Adrenal gland (tissue), 5 donors: ENCODE measurements at regions not wholly inside any gene's neighbourhood (a gene's known extent, or its start where the extent isn't known, plus 50 kb on each side); places are given as distances from the start of the nearest gene placed in this dataset.
"Not testable (repeated sequence)": the region's sequence is repeated elsewhere in the genome, so short reads cannot be mapped to it uniquely, and the experiment has no call there.

Source experiments
- POLR2A ChIP-seq, 2 donors: fragments of 450-650 bp; IDR thresholded peaks; one replicate each; pipeline ENCODE4 v1.6.1; 2017; ENCODE audit warnings: antibody characterized with exemption in 2 of 2, mild to moderate bottlenecking in 2 of 2, moderate library complexity in 1 of 2
- TF ChIP-seq, protein P1 (sequence below), 6 experiments: fragments of 450-650 bp in 4 of 6; fragments of 200-600 bp in 2 of 6; sonication (generic) in 1 of 6; IDR thresholded peaks; 1 replicate in 5 of 6; 2 replicates in 1 of 6; pipeline versions ENCODE4 v1.5.1 to v1.8.0; 2016 to 2021; ENCODE audit warnings: antibody characterized with exemption in 6 of 6, mild to moderate bottlenecking in 2 of 6, moderate library complexity in 1 of 6
- donor health status: DM: no; HTN: no; CAD: no.

DNA sequence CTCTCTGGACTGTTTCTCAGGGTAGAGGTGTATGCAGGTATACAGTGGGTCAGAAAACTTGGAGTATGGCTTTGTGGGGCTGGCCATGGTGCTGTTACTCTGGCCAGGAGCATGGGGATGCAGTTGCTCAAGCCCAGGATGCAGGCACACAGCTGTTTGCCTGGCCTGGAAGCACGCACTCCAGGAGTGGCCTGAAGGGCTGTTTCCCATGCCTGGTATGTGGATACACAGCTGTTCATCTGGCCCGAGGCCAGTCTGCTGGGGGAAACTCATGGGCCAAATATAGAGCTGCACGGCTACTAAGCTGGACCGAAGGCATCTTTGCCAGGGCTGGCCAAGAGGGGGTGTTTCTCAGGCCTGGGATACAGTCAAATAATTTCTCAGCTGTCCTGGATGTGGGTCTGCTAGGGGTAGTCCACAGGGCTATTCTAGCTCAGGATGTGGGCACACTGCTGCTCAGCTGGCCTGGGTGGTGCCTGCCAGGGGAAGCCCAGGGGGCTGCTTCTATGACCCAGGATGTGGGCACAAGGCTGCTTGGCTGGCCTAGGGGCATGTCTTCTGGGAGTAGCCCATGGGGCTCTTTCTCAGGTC lies 104.1 kb downstream of the THSD1 start:
- TF ChIP-seq POLR2A (IDR thresholded peaks at IDR 0.05): not testable (repeated sequence)
- TF ChIP-seq, protein P1, sequence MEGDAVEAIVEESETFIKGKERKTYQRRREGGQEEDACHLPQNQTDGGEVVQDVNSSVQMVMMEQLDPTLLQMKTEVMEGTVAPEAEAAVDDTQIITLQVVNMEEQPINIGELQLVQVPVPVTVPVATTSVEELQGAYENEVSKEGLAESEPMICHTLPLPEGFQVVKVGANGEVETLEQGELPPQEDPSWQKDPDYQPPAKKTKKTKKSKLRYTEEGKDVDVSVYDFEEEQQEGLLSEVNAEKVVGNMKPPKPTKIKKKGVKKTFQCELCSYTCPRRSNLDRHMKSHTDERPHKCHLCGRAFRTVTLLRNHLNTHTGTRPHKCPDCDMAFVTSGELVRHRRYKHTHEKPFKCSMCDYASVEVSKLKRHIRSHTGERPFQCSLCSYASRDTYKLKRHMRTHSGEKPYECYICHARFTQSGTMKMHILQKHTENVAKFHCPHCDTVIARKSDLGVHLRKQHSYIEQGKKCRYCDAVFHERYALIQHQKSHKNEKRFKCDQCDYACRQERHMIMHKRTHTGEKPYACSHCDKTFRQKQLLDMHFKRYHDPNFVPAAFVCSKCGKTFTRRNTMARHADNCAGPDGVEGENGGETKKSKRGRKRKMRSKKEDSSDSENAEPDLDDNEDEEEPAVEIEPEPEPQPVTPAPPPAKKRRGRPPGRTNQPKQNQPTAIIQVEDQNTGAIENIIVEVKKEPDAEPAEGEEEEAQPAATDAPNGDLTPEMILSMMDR (IDR thresholded peaks at IDR 0.05): not testable (repeated sequence)
